Small intestine (tissue), 7 donors: ENCODE measurements at regions not wholly inside any gene's neighbourhood (a gene's known extent, or its start where the extent isn't known, plus 50 kb on each side); places are given as distances from the start of the nearest gene placed in this dataset.

Experiments used
- DNase-seq, 2 donors: peaks; one replicate each; pipeline versions ENCODE4 v3.0.0 to v3.0.0-alpha.2; 2013
- FAIRE-seq: peaks from 2 replicates; lab custom pipeline; 2012; peaks lifted over from hg19 to GRCh38; lab: Jason Lieb, UNC
- H3K27ac ChIP-seq, 3 donors: one replicate each; pipeline ENCODE4 v1.5.1; 2013; ENCODE audit warnings: low read length in 2 of 3, mild to moderate bottlenecking in 2 of 3, control low read depth in 1 of 3, inconsistent platforms in 1 of 3, low read depth in 1 of 3, moderate library complexity in 1 of 3
- H3K27me3 ChIP-seq, 3 donors: one replicate each; pipeline ENCODE4 v1.6.1; 2013; ENCODE audit warnings: low read length in 3 of 3, inconsistent platforms in 1 of 3; ENCODE audit not compliant: control insufficient read depth in 3 of 3, insufficient read depth in 3 of 3
- H3K36me3 ChIP-seq, 3 donors: one replicate each; pipeline ENCODE4 v1.6.1; 2013; ENCODE audit warnings: low read length in 3 of 3, inconsistent platforms in 1 of 3, low read depth in 1 of 3, mild to moderate bottlenecking in 1 of 3, moderate library complexity in 1 of 3; ENCODE audit not compliant: control insufficient read depth in 3 of 3, insufficient read depth in 2 of 3
- H3K4me1 ChIP-seq, 3 donors: one replicate each; pipeline ENCODE4 v1.6.1; 2013; ENCODE audit warnings: low read length in 2 of 3, inconsistent platforms in 1 of 3, low read depth in 1 of 3, mild to moderate bottlenecking in 1 of 3, moderate library complexity in 1 of 3; ENCODE audit not compliant: control insufficient read depth in 3 of 3, insufficient read depth in 2 of 3
- H3K4me3 ChIP-seq, 3 donors: one replicate each; pipeline ENCODE4 v1.5.1; 2013; ENCODE audit warnings: low read length in 3 of 3, control low read depth in 1 of 3, inconsistent platforms in 1 of 3, low read depth in 1 of 3, mild to moderate bottlenecking in 1 of 3, moderate library complexity in 1 of 3
- H3K9me3 ChIP-seq, 2 donors: one replicate each; pipeline ENCODE4 v1.6.1; 2013; ENCODE audit warnings: low read depth in 1 of 2, low read length in 1 of 2; ENCODE audit not compliant: control insufficient read depth in 2 of 2, insufficient read depth in 1 of 2
- WGBS, 3 donors: extraction: QIAGEN DNeasy Blood & Tissue Kit; methylation state at CpG; one replicate each; pipeline ENCODE4 v1.1.7; 2013; 5-methylcytosine and 5-hydroxymethylcytosine counted together
- donor health status: healthy with polysubstance abuse.
- donor health status: control.
- donor health status: control.
- donor health status: Bipolar disorder and iron deficiency.
- donor health status: healthy.

DNA sequence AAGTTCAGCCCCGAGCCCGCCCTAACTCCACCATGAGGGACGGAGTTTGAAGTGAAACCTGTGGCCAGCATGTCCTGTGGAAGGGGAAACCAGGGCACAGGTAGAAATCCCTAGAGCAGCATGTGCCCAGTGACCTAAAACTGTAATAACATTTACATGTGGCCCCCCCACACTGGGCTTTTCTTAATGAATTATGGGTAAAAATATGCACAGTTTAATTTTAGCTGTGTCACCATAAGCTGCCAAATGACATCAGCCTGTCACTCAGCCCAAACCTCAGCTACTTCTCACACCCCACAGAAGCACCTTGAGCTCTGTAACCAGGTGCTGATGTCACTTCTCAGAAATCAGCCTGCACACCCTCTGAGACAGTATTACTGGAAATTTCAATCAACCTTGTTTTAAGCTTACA, 50.0 kb upstream of the SLC19A1 start:
- 38 to 50% (median 42%) methylated on average over 3 of the region's 3 CpGs for WGBS, 3 donors

DNA sequence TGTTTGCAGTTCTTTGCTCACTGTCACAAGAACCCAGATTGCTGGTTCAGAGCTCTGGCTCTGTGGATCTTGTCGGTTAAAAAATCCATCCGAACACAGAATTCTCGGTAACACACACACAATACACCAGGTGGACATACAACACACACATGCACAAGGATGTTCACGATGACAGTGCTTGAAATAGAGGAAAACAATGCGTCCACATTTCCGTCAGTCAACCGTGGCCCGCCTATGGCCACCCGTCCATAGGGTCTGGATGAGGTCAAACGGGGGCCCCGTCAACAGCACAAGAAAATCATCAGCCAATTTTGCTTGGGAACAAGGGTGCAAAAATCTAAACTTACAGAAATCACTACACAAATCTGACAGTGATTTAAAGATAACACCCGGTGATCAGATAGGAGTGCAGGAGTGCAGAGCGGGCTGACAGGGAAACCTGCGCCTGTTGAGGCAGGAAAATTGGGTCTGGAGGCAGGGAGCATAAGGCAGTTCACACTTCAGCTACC, 50.4 kb upstream of the SLC19A1 start:
- Histone ChIP-seq H3K27me3 (peaks cover 0 to 22% (median 0%) of the 10 kb centered on the region in 3 donors), H3K4me1 (peaks cover 0 to 4% (median 0%) of the 10 kb centered on the region in 3 donors), H3K4me3 (no peak overlapping the region), H3K36me3 (no peaks in the 10 kb centered on the region), H3K27ac (peak overlapping the region in 1 of 3 donors; percentile 41), H3K9me3 (peaks cover 0 to 12% of the 10 kb centered on the region in 2 donors)
- DNase-seq (no peak), FAIRE-seq (no peak)
- 75 to 80% (median 78%) methylated on average over 14 of the region's 14 CpGs for WGBS, 3 donors

More for the DNA sequence above, 50.0 kb upstream of the SLC19A1 start:
- Histone ChIP-seq H3K4me3 (no peak overlapping the region), H3K27me3 (peaks cover 0 to 22% (median 0%) of the 10 kb centered on the region in 3 donors), H3K4me1 (peaks cover 0 to 4% (median 0%) of the 10 kb centered on the region in 3 donors), H3K9me3 (peaks cover 0 to 14% of the 10 kb centered on the region in 2 donors), H3K36me3 (no peaks in the 10 kb centered on the region), H3K27ac (peak overlapping the region in 1 of 3 donors; percentile 23)
- FAIRE-seq = no peak
- DNase-seq = peak; percentile 18 to 69

DNA sequence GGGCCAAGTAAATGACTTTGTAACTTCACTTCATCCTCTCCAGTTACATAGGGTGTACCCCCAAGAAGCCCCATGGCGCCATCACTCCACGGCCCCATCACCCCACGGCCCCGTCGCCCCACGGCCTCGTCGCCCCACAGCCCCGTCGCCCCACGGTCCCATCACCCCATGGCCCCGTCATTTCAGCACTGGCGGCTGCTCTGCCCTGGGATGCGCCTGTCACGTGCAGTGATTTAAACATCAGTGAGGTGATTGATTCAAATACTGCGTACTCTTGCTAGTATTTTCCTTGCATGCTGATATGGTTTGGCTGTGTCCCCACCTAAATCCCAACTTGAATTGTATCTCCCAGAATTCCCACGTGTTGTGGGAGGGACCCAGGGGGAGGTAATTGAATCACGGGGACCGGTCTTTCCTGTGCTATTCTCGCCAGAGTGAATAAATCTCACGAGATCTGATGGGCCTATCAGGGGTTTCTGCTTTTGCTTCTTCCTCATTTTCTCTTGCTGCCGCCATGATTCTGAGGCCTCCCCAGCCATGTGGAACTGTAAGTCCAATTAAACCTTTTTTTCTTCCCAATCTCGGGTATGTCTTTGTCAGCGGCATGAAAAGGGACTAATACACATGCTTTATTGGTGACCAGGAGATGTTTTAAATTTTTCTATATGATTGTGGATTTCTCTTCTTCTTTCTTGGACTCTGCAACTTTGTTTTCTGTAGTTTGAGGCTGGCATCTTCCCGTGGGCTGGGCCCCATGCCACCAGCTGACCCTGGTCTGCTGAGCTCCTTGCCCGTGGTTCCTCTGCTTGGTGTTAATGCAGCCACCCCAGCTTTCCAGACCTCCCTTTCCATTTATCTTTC, 50.1 kb upstream of the PCBP3 start:
- FAIRE-seq (no peak), DNase-seq (no peak)
- Histone ChIP-seq H3K4me3 (no peak overlapping the region), H3K4me1 (peaks cover 0 to 4% (median 0%) of the 10 kb centered on the region in 3 donors), H3K9me3 (peaks cover 0 to 8% of the 10 kb centered on the region in 2 donors), H3K36me3 (no peaks in the 10 kb centered on the region), H3K27me3 (peaks cover 0 to 20% (median 0%) of the 10 kb centered on the region in 3 donors), H3K27ac (no peak overlapping the region)
- 67 to 80% (median 70%) methylated on average over 26 of the region's 26 CpGs for WGBS, 3 donors
